ENCODE measurements at regions not wholly inside any gene's neighbourhood (a gene's known extent, or its start where the extent isn't known, plus 50 kb on each side); places are given as distances from the start of the nearest gene placed in this dataset.

DNA sequence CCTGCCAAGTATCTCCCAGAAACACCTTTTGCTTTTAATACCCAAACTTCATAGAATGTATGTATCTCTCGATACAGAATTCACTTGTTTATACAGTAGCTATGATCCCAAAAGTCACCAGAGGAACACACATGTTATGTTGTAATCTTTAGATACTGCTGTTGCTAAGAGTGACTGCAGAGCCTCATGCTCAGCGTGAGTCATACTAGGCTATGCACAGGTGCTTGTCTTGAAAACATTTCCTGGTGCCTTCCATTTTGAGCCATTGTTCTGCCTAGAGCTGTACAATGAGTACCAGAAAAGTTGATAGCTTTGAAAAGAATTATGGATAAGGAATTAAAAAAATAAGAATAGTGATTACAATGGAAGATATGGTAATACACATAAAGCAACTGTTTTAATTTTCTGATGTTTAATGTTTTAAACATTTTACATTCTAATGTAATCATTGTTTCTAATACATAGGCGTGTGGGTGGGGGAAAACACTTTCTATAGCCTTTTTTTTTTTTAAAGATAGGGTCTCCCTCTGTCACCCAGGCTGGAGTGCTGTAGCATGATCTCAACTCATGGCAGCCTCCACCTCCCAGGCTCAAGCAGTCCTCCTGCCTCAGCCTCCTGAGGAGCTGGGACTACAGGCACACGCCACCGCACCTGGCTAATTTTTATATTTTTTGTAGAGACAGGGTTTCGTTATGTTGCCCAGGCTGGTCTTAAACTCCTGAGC is 79.4 kb downstream of the CD24 start:
- Histone ChIP-seq H3K27me3 (no peaks in the 10 kb centered on the region), H3K9me3 (no peaks in the 10 kb centered on the region), H3K4me1 (no peaks in the 10 kb centered on the region), H3K27ac (no peak overlapping the region), H3K4me3 (no peak overlapping the region), H3K36me3 (ENCODE audit: low read depth, missing control alignments) (no peaks in the 10 kb centered on the region)
- intact Hi-C loops (cut with DNase I; ENCODE audit: low total_unique reads), result no loop called here
- no peak for TF ChIP-seq POLR2A (IDR thresholded peaks at IDR 0.05)
- TF ChIP-seq CTCF (IDR thresholded peaks at IDR 0.05), result no peak
- 88 to 89% methylated on average over 6 of the region's 6 CpGs for WGBS, 2 donors
- no peak for DNase-seq

DNA sequence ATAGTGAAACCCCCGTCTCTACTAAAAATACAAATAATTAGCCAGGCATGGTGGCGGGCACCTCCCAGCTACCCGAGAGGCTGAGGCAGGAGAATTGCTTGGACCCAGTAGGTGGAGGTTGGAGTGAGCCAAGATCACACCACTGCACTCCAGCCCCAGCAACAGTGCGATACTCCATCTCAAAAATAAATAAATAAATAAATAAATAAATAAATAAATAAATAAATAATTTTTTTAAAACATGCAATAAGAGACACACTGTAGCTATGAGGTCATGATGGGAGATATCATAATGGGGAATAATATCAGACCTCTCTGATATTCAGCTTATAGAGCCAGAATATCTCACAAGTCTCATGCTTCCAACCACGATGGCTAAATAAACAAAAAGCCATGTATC is 82.3 kb downstream of the CD24 start:
- no peak for DNase-seq
- TF ChIP-seq POLR2A (IDR thresholded peaks at IDR 0.05) (no peak), CTCF (IDR thresholded peaks at IDR 0.05) (no peak)
- intact Hi-C loops (cut with DNase I; ENCODE audit: low total_unique reads), result no loop called here
- 91 to 94% methylated on average over 5 of the region's 5 CpGs for WGBS, 2 donors
- Histone ChIP-seq H3K27ac (no peak overlapping the region), H3K4me1 (no peaks in the 10 kb centered on the region), H3K9me3 (no peaks in the 10 kb centered on the region), H3K27me3 (no peaks in the 10 kb centered on the region), H3K4me3 (no peak overlapping the region), H3K36me3 (ENCODE audit: low read depth, missing control alignments) (no peaks in the 10 kb centered on the region)

DNA sequence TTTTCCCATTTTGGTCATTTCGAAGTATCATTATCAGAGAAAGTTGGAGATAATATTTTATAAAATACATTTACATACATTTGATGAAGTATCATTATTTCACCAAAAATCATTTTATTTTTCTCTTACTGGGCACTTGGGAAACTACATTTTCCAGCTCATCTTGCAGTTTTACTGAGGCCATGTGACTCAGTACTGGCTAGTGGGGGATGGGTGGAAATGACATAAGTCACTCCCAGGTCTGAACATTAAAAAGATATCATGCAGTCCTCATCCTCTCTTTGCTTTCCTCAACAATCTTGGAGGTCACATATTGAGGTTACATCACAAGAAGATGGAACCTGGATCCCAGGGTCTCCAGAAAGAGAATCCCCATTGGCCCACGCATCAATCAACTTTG is 84.1 kb downstream of the CD24 start:
- no peaks in the 10 kb centered on the region for H3K4me1 ChIP-seq
- H3K36me3 ChIP-seq (ENCODE audit: low read depth, missing control alignments), result no peaks in the 10 kb centered on the region
- no peaks in the 10 kb centered on the region for H3K27me3 ChIP-seq
- 90 to 94% methylated on average over 2 of the region's 2 CpGs for WGBS, 2 donors
- no peak for TF ChIP-seq POLR2A (IDR thresholded peaks at IDR 0.05)
- TF ChIP-seq CTCF (IDR thresholded peaks at IDR 0.05), result no peak
- no peaks in the 10 kb centered on the region for H3K9me3 ChIP-seq
- DNase-seq, result no peak
- no peak overlapping the region for H3K27ac ChIP-seq
- intact Hi-C loops (cut with DNase I; ENCODE audit: low total_unique reads), result no loop called here
- no peak overlapping the region for H3K4me3 ChIP-seq

GRCh38 chr6:106889692-106890091 is 84.8 kb downstream of the CD24 start:
- DNase-seq, result no peak
- H3K4me3 ChIP-seq, result no peak overlapping the region
- intact Hi-C loops (cut with DNase I; ENCODE audit: low total_unique reads), result no loop called here
- WGBS, 2 donors, result 62 to 77% methylated on average over 1 of the region's 1 CpG
- no peaks in the 10 kb centered on the region for H3K9me3 ChIP-seq
- H3K27ac ChIP-seq, result no peak overlapping the region
- no peaks in the 10 kb centered on the region for H3K27me3 ChIP-seq
- TF ChIP-seq CTCF (IDR thresholded peaks at IDR 0.05) (no peak), POLR2A (IDR thresholded peaks at IDR 0.05) (no peak)
- H3K36me3 ChIP-seq (ENCODE audit: low read depth, missing control alignments), result no peaks in the 10 kb centered on the region
- no peaks in the 10 kb centered on the region for H3K4me1 ChIP-seq

Measured in testis (tissue), 2 donors.